SK-N-SH (cell line): ENCODE measurements at regions not wholly inside any gene's neighbourhood (a gene's known extent, or its start where the extent isn't known, plus 50 kb on each side); places are given as distances from the start of the nearest gene placed in this dataset.

Experiments
- CTCF ChIA-PET: fragments of 300-600, 350-600 bp; formaldehyde crosslinking; extraction: SDS; loops from one replicate; lab custom pipeline; 2021; lab: Yijun Ruan, JAX
- POLR2A ChIA-PET: fragments of 350-600 bp; sonication (Branson Sonifier 250); formaldehyde crosslinking; extraction: SDS; loops from one replicate; lab custom pipeline; 2020; ENCODE audit warnings: antibody characterized with exemption, inconsistent platforms; lab: Yijun Ruan, JAX
- DNase-seq: peaks from one replicate; pipeline ENCODE4 v3.0.0; 2012
- H2AFZ ChIP-seq: fragments of 200-600 bp; sonication (generic); 2 replicates; pipeline ENCODE4 v1.8.1; 2016; ENCODE audit warnings: antibody characterized with exemption, mild to moderate bottlenecking, low read depth
- H3F3A ChIP-seq: fragments of 200-600 bp; sonication (generic); replicated peaks from 2 replicates; pipeline ENCODE3; 2016; ENCODE audit warnings: antibody characterized with exemption, mild to moderate bottlenecking; ENCODE audit not compliant: insufficient read depth
- H3K27ac ChIP-seq, 2 experiments: fragments of 200-500 bp in 1 of 2; fragments of 200-600 bp in 1 of 2; sonication (Bioruptor generic) in 1 of 2; sonication (generic), shearing (Covaris generic) in 1 of 2; 2 replicates each; pipeline versions ENCODE4 v1.5.1 to v1.6.1; 2014 to 2016; ENCODE audit warnings: low read depth in 2 of 2, inconsistent platforms in 1 of 2, low read length in 1 of 2, mild to moderate bottlenecking in 1 of 2, mixed read lengths in 1 of 2
- H3K27me3 ChIP-seq: fragments of 200-600 bp; sonication (generic), shearing (Covaris generic); 2 replicates; pipeline ENCODE4 v1.6.1; 2016; ENCODE audit warnings: mixed run types; ENCODE audit not compliant: insufficient read depth
- H3K36me3 ChIP-seq, 2 experiments: fragments of 200-500 bp in 1 of 2; fragments of 200-600 bp in 1 of 2; sonication (Bioruptor generic) in 1 of 2; sonication (generic) in 1 of 2; replicated peaks in 1 of 2; 2 replicates each; pipeline versions ENCODE3 to v1.5.1; 2014 to 2016; ENCODE audit warnings: low read length in 1 of 2, mild to moderate bottlenecking in 1 of 2; ENCODE audit not compliant: insufficient read depth in 2 of 2, control insufficient read depth in 1 of 2
- H3K4me1 ChIP-seq, 2 experiments: fragments of 200-500 bp in 1 of 2; fragments of 200-600 bp in 1 of 2; sonication (Bioruptor generic) in 1 of 2; sonication (generic), shearing (Covaris generic) in 1 of 2; 2 replicates each; pipeline versions ENCODE4 v1.5.1 to v1.6.1; 2014 to 2016; ENCODE audit warnings: low read depth in 1 of 2, low read length in 1 of 2, mixed run types in 1 of 2; ENCODE audit not compliant: insufficient read depth in 2 of 2, control insufficient read depth in 1 of 2
- H3K4me2 ChIP-seq: fragments of 200-600 bp; sonication (generic), shearing (Covaris generic); 2 replicates; pipeline ENCODE4 v1.6.1; 2017; ENCODE audit warnings: mixed run types
- H3K4me3 ChIP-seq, 2 experiments: fragments of 200-500 bp in 1 of 2; fragments of 200-600 bp in 1 of 2; sonication (Bioruptor generic) in 1 of 2; sonication (generic), shearing (Covaris generic) in 1 of 2; 2 replicates each; pipeline versions ENCODE4 v1.5.1 to v1.8.1; 2014 to 2016; ENCODE audit warnings: low read depth in 2 of 2, inconsistent platforms in 1 of 2, low read length in 1 of 2, mild to moderate bottlenecking in 1 of 2, mixed read lengths in 1 of 2, moderate library complexity in 1 of 2
- H3K79me2 ChIP-seq: fragments of 200-600 bp; sonication (generic); 2 replicates; pipeline ENCODE4 v1.8.1; 2017; ENCODE audit warnings: mild to moderate bottlenecking; ENCODE audit not compliant: insufficient read depth
- H3K9ac ChIP-seq: fragments of 200-600 bp; sonication (generic); 2 replicates; pipeline ENCODE4 v1.6.1; 2017; ENCODE audit warnings: mixed run types
- H3K9me2 ChIP-seq: fragments of 200-600 bp; sonication (generic); 2 replicates; pipeline ENCODE4 v1.6.1; 2017; ENCODE audit warnings: mixed run types
- H3K9me3 ChIP-seq: fragments of 200-600 bp; sonication (generic); 2 replicates; pipeline ENCODE4 v1.6.1; 2017; ENCODE audit warnings: mixed run types, mild to moderate bottlenecking, moderate library complexity
- H4K20me1 ChIP-seq: fragments of 200-600 bp; sonication (generic); 2 replicates; pipeline ENCODE4 v1.6.1; 2017; ENCODE audit warnings: mild to moderate bottlenecking, mixed run types; ENCODE audit not compliant: insufficient read depth
- ELF1 ChIP-seq: IDR thresholded peaks from 2 replicates; pipeline ENCODE4 v1.4.0; 2012
- FOXJ3 ChIP-seq: sonication (generic); formaldehyde crosslinking; IDR thresholded peaks from 2 replicates; pipeline ENCODE4 v1.5.1; 2020; ENCODE audit warnings: mild to moderate bottlenecking, missing genetic modification reagents
- GABPA ChIP-seq: IDR thresholded peaks from 2 replicates; pipeline ENCODE4 v1.4.0; 2012; ENCODE audit warnings: low read depth, mild to moderate bottlenecking
- NRF1 ChIP-seq: IDR thresholded peaks from 2 replicates; pipeline ENCODE4 v1.6.1; 2012; ENCODE audit warnings: low read depth, mild to moderate bottlenecking, low read length
- POLR2AphosphoS5 ChIP-seq: IDR thresholded peaks from 2 replicates; pipeline ENCODE4 v1.6.1; 2012; ENCODE audit warnings: low read depth, low read length
- RCOR1 ChIP-seq: fragments of 150-350 bp; IDR thresholded peaks from 2 replicates; pipeline ENCODE4 v1.6.1; 2017; ENCODE audit warnings: antibody characterized with exemption, low read length
- SIN3A ChIP-seq: IDR thresholded peaks from 2 replicates; pipeline ENCODE4 v1.6.1; 2012; ENCODE audit warnings: low read depth, mild to moderate bottlenecking, low read length, moderate library complexity, borderline replicate concordance
- ZBTB33 ChIP-seq: IDR thresholded peaks from 2 replicates; pipeline ENCODE4 v1.4.0; 2012; ENCODE audit warnings: low read depth, borderline replicate concordance
- WGBS: methylation state at CpG from one replicate; pipeline ENCODE4 v1.1.6; 2017; ENCODE audit warnings: low lambda C conversion rate; 5-methylcytosine and 5-hydroxymethylcytosine counted together
- TF ChIP-seq, protein P1 (sequence below): fragments of 200-600 bp; sonication (generic); IDR thresholded peaks from 2 replicates; pipeline ENCODE4 v1.6.1; 2017; ENCODE audit warnings: antibody characterized with exemption, mild to moderate bottlenecking, moderate library complexity
- TF ChIP-seq, protein P2 (sequence below): IDR thresholded peaks from 2 replicates; pipeline ENCODE4 v1.6.1; 2012; ENCODE audit warnings: mild to moderate bottlenecking, low read depth, low read length, moderate library complexity
- TF ChIP-seq, protein P3 (sequence below): fragments of 150-350 bp; IDR thresholded peaks from 2 replicates; pipeline ENCODE4 v1.6.1; 2016; ENCODE audit warnings: mild to moderate bottlenecking, low read depth, low read length

DNA sequence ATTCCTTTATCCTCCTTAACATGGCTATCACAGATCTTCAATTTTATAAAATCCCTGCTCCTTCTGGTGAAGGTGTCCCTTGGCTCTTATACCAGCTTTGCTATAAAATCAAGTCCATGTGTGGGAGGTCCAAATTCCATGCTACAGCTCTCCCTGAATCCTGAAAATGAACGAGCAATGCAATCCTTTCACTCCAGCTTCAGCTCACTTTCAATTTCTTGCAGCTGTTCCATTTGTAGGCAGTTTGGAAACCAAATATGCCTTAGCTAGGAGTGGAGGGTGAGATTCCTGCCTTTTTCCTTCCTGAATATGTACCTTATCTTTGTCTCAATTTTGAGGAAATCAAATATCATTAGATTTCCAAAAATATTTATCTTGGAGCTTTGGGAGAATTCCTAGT is 402.6 kb downstream of the TTLL7 start:
- Histone ChIP-seq H3K36me3 (no peaks in the 10 kb centered on the region), H3K27me3 (no peaks in the 10 kb centered on the region), H3K9ac (no peak overlapping the region), H4K20me1 (no peaks in the 10 kb centered on the region), H3K4me3 (no peak overlapping the region), H3F3A (no peaks in the 10 kb centered on the region), H3K9me3 (no peaks in the 10 kb centered on the region), H3K9me2 (no peaks in the 10 kb centered on the region), H3K4me1 (no peaks in the 10 kb centered on the region), H3K79me2 (no peaks in the 10 kb centered on the region), H2AFZ (no peak overlapping the region), H3K27ac (no peak overlapping the region), H3K4me2 (no peak overlapping the region)
- CTCF ChIA-PET, result no interaction called here
- POLR2A ChIA-PET, result no interaction called here
- no peak for DNase-seq
- no peak for TF ChIP-seq NRF1
- TF ChIP-seq, protein P1, sequence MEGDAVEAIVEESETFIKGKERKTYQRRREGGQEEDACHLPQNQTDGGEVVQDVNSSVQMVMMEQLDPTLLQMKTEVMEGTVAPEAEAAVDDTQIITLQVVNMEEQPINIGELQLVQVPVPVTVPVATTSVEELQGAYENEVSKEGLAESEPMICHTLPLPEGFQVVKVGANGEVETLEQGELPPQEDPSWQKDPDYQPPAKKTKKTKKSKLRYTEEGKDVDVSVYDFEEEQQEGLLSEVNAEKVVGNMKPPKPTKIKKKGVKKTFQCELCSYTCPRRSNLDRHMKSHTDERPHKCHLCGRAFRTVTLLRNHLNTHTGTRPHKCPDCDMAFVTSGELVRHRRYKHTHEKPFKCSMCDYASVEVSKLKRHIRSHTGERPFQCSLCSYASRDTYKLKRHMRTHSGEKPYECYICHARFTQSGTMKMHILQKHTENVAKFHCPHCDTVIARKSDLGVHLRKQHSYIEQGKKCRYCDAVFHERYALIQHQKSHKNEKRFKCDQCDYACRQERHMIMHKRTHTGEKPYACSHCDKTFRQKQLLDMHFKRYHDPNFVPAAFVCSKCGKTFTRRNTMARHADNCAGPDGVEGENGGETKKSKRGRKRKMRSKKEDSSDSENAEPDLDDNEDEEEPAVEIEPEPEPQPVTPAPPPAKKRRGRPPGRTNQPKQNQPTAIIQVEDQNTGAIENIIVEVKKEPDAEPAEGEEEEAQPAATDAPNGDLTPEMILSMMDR, result no peak
- no peak for TF ChIP-seq POLR2AphosphoS5
- no peak for TF ChIP-seq FOXJ3 (CRISPR knock-in tag)
- TF ChIP-seq SIN3A, result no peak
- TF ChIP-seq RCOR1, result no peak
- TF ChIP-seq GABPA, result no peak
- 17% methylated on average over 1 of the region's 1 CpG for WGBS

DNA sequence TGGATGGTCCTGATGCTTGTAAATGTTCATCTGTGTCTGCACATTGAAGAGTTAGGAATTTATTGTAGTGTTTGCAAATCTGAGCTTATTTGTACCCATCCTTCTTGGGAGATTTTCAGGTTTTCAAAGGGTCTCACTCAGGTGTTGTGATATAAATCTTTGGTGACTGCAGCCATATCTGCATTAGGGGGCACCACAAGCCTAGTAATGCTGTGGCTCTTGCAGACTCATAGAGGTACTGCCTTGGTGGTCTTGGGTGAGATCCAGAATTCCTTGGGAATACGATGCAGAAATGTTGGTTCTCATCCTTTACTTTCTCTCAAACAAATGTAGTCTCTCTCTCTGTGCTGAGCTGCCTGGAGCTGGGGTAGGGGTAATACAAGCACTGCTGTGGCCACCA is 405.9 kb downstream of the TTLL7 start:
- Histone ChIP-seq H3F3A (no peaks in the 10 kb centered on the region), H3K9me3 (no peaks in the 10 kb centered on the region), H2AFZ (no peak overlapping the region), H3K27ac (no peak overlapping the region), H3K4me2 (no peak overlapping the region), H3K4me1 (no peaks in the 10 kb centered on the region), H3K9me2 (no peaks in the 10 kb centered on the region), H4K20me1 (no peaks in the 10 kb centered on the region), H3K79me2 (no peaks in the 10 kb centered on the region), H3K36me3 (no peaks in the 10 kb centered on the region), H3K4me3 (no peak overlapping the region), H3K9ac (no peak overlapping the region), H3K27me3 (no peaks in the 10 kb centered on the region)
- TF ChIP-seq ELF1, result no peak
- CTCF ChIA-PET, result no interaction called here
- 20% methylated on average over 1 of the region's 1 CpG for WGBS
- POLR2A ChIA-PET, result no interaction called here
- DNase-seq, result no peak

- H3K4me2 ChIP-seq, result no peak overlapping the region
Measured at GRCh38 chr1:83588140-83588539, 410.8 kb downstream of the TTLL7 start.

More at GRCh38 chr1:83588140-83588539, 410.8 kb downstream of the TTLL7 start:
- Histone ChIP-seq H2AFZ (no peak overlapping the region), H3K79me2 (no peaks in the 10 kb centered on the region), H3K27me3 (no peaks in the 10 kb centered on the region), H3K9me3 (no peaks in the 10 kb centered on the region), H3K9me2 (no peaks in the 10 kb centered on the region), H3K36me3 (no peaks in the 10 kb centered on the region), H3K4me3 (no peak overlapping the region), H4K20me1 (no peaks in the 10 kb centered on the region), H3K9ac (no peak overlapping the region), H3K27ac (no peak overlapping the region), H3K4me1 (no peaks in the 10 kb centered on the region), H3F3A (no peaks in the 10 kb centered on the region)
- ChIA-PET CTCF (interaction anchor here (1.2 kb wide), 2 partner anchors 13 to 29 kb away, joined by 3 read pairs; no protein-coding TSS in a partner anchor), POLR2A (no interaction called here)
- DNase-seq, result no peak
- no peak for TF ChIP-seq SIN3A
- TF ChIP-seq, protein P1, result no peak
- TF ChIP-seq ZBTB33, result no peak
- TF ChIP-seq, protein P2, sequence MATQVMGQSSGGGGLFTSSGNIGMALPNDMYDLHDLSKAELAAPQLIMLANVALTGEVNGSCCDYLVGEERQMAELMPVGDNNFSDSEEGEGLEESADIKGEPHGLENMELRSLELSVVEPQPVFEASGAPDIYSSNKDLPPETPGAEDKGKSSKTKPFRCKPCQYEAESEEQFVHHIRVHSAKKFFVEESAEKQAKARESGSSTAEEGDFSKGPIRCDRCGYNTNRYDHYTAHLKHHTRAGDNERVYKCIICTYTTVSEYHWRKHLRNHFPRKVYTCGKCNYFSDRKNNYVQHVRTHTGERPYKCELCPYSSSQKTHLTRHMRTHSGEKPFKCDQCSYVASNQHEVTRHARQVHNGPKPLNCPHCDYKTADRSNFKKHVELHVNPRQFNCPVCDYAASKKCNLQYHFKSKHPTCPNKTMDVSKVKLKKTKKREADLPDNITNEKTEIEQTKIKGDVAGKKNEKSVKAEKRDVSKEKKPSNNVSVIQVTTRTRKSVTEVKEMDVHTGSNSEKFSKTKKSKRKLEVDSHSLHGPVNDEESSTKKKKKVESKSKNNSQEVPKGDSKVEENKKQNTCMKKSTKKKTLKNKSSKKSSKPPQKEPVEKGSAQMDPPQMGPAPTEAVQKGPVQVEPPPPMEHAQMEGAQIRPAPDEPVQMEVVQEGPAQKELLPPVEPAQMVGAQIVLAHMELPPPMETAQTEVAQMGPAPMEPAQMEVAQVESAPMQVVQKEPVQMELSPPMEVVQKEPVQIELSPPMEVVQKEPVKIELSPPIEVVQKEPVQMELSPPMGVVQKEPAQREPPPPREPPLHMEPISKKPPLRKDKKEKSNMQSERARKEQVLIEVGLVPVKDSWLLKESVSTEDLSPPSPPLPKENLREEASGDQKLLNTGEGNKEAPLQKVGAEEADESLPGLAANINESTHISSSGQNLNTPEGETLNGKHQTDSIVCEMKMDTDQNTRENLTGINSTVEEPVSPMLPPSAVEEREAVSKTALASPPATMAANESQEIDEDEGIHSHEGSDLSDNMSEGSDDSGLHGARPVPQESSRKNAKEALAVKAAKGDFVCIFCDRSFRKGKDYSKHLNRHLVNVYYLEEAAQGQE, result no peak
- TF ChIP-seq, protein P3, sequence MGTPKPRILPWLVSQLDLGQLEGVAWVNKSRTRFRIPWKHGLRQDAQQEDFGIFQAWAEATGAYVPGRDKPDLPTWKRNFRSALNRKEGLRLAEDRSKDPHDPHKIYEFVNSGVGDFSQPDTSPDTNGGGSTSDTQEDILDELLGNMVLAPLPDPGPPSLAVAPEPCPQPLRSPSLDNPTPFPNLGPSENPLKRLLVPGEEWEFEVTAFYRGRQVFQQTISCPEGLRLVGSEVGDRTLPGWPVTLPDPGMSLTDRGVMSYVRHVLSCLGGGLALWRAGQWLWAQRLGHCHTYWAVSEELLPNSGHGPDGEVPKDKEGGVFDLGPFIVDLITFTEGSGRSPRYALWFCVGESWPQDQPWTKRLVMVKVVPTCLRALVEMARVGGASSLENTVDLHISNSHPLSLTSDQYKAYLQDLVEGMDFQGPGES, result no peak
